ENCODE measurements at regions not wholly inside any gene's neighbourhood (a gene's known extent, or its start where the extent isn't known, plus 50 kb on each side); places are given as distances from the start of the nearest gene placed in this dataset.
"Not testable (repeated sequence)": the region's sequence is repeated elsewhere in the genome, so short reads cannot be mapped to it uniquely, and the experiment has no call there.

DNA sequence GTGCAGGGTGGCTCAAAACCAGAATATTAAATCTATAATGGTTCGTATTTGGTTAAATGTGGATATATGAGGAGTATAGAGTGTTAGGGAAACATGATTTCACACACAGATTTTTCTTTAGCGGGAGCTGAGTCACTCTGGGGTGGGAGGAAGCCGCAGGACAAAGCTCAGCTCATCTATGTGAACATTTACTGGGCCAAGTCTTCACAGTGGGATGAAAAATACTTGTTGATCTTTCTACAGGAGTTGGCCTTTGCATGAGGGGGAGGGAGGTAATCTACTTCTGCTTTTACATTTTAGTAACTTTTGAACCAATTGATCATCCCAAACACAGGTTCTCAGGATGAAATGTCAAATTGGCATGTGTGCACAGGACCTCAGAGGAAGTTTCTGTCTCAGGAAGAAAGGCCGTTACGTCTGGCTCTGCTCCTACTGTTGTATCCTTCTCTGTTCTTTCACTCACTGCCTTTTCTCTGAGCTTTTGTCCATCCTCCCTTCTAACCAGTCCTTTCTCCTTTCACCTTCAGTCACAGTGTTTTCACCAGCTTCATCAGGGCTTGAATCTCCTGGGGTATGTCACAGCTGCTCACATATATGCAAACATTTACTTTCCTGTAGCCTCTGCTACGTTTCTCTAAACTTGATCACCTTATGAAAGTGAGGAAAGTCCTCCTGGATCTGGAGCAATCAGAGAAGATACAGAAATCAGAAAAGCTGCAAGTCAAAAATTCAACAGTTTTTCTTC is 943.3 kb upstream of the FANCL start:
- Mint-ChIP-seq H3K27me3 (peaks cover 1% of the 10 kb centered on the region), H3K4me1 (no peaks in the 10 kb centered on the region), H3K9me3 (no peaks in the 10 kb centered on the region), H3K36me3 (no peaks in the 10 kb centered on the region), H3K4me3 (no peak overlapping the region), H3K27ac (no peak overlapping the region)

DNA sequence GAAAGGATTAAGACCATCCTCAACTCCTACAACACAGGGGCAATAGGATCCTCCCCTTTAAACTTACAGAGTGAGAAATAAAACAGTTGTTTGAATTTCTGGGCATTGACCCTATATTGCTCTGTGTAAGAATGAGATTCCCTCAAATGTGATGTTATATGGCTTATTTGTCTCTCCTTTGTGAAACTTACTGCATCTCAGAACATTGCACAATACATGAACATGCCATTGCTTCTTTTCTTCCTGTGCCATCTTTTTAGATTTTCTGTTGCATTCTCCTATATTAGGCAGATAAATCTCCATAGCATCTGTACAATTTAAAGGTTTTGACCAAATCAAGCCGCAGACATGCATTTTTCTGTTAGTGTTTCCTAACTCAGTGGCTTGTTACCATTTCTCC is 941.9 kb upstream of the FANCL start:
- Mint-ChIP-seq H3K36me3 (no peaks in the 10 kb centered on the region), H3K4me3 (no peak overlapping the region), H3K27ac (no peak overlapping the region), H3K4me1 (no peaks in the 10 kb centered on the region), H3K9me3 (no peaks in the 10 kb centered on the region), H3K27me3 (peaks cover 1% of the 10 kb centered on the region)

DNA sequence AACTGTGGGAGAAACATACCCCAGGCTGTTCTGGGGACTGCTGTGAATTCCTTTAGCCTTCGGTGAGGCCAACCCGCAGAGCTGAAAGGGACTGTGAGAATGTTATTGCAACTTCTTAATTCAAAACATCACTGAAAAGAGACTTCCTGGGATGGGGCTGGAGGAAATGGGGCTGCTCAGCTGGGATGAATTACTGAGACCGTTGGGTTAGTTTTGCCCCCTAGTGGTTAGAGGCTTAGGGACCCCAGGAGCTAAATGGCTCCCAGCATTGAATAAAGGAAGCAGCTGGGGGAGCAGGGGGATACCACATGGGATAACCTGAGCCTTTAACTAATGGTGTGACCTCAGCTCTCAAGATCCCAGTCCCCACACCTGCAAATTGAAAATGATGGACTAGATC is 941.1 kb upstream of the FANCL start:
- Mint-ChIP-seq H3K27ac (no peak overlapping the region), H3K27me3 (peaks cover 1% of the 10 kb centered on the region), H3K36me3 (no peaks in the 10 kb centered on the region), H3K9me3 (no peaks in the 10 kb centered on the region), H3K4me3 (no peak overlapping the region), H3K4me1 (no peaks in the 10 kb centered on the region)

DNA sequence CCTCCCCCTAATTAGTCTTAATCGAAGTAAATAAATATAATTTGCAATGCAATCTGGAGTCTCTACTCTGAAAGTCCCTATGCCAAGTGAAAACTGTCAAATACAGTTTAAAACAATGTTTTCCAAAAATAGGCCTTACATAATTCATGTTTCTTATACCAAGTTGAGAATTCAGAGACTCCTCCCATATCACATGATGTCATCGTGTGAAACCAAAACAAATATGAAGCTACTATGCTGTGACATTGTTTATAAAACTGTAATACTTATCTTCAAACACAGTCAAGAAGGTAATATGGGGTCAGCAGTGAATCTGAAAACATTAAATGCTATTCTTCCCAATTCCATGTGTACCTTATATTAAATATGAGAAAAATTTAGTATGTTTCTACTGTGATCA is 940.2 kb upstream of the FANCL start:
- Mint-ChIP-seq H3K9me3 (no peaks in the 10 kb centered on the region), H3K4me3 (no peak overlapping the region), H3K36me3 (no peaks in the 10 kb centered on the region), H3K27ac (no peak overlapping the region), H3K4me1 (no peaks in the 10 kb centered on the region), H3K27me3 (peaks cover 1% of the 10 kb centered on the region)

DNA sequence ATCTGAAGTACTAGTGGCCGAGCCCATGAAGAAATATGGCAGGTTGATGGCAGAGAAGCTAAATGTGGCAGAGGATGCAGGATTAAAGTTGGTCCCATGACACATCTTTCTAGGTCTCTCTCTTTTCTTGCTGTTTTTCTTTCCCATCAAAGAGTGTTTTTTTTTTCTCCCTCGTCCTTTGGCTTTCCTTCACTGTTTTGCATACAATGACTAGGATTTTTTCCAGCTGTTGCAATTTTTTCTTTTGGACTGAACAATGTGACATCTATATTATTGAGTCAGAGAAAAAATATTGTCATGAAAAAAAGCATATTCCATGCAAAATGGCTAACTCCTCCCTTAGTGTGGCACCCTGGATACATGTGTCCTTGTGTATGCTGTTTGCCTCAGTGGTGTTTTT is 939.5 kb upstream of the FANCL start:
- no peak overlapping the region for H3K4me3 Mint-ChIP-seq
- no peaks in the 10 kb centered on the region for H3K36me3 Mint-ChIP-seq
- H3K9me3 Mint-ChIP-seq = no peaks in the 10 kb centered on the region
- H3K27ac Mint-ChIP-seq = no peak overlapping the region
- H3K4me1 Mint-ChIP-seq = no peaks in the 10 kb centered on the region
- H3K27me3 Mint-ChIP-seq = peaks cover 3% of the 10 kb centered on the region

DNA sequence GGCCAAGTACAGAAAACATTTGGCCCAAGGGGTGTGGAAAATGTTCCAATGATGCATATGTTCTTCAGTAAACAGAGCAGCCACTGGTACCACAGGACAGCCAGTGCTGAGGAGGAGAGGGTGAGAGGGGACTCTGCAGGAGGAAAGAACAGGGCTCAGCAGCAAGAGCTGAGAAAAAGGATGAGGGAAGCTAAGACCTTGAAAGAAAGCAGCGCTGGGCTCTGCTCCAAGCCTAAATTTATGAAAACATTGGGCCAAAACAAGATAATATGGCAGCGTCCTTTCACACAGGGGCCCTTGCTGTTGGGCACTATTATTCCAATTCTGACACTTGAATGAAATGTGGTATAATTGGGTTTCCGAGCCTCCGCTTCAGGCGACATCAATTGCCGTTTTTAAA is 939.0 kb upstream of the FANCL start:
- H3K4me1 Mint-ChIP-seq = no peaks in the 10 kb centered on the region
- H3K27me3 Mint-ChIP-seq = peaks cover 3% of the 10 kb centered on the region
- no peak overlapping the region for H3K27ac Mint-ChIP-seq
- no peak overlapping the region for H3K4me3 Mint-ChIP-seq
- H3K36me3 Mint-ChIP-seq = no peaks in the 10 kb centered on the region
- H3K9me3 Mint-ChIP-seq = no peaks in the 10 kb centered on the region

DNA sequence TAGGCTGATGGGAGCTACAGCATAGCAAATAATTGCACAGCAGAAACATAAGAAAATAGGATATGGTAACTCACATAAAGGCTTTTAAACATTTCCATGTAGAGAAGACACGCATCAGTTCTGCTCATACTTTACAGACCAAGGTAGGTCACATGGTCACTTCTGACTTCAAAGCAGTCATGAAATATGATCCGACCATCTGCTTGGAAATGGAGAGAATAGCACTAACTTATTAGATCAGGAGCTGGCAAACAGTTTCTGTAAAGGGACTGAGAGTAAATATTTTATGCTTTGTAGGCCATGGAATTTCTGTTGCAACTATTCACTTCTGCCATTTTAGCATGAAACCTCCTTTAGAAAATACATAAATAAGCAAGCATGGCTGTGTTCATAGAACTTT is 936.6 kb upstream of the FANCL start:
- Mint-ChIP-seq H3K4me3 (no peak overlapping the region), H3K9me3 (no peaks in the 10 kb centered on the region), H3K36me3 (no peaks in the 10 kb centered on the region), H3K4me1 (no peaks in the 10 kb centered on the region), H3K27me3 (peaks cover 1% of the 10 kb centered on the region), H3K27ac (no peak overlapping the region)

DNA sequence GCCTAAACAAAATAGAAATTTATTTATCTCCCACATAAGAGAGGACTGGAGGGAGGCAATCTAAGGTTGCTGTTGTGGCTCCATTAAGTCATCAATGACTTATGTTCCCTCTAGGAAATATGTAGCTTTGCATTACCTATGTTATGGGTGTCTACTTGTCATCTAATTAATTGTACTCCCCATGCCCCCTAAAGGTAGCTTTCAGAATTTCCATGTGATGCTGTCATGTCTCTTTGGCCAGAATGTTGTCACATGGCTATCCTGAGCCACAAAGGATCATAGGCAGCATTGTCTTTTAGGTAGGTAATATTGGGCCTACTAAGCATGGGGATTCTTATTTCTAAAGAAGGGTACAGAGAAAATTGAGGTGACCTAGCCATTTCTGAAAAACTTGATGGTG is 935.6 kb upstream of the FANCL start:
- H3K4me1 Mint-ChIP-seq = no peaks in the 10 kb centered on the region
- H3K9me3 Mint-ChIP-seq = no peaks in the 10 kb centered on the region
- no peak overlapping the region for H3K4me3 Mint-ChIP-seq
- no peak overlapping the region for H3K27ac Mint-ChIP-seq
- H3K36me3 Mint-ChIP-seq = no peaks in the 10 kb centered on the region
- peaks cover 1% of the 10 kb centered on the region for H3K27me3 Mint-ChIP-seq

DNA sequence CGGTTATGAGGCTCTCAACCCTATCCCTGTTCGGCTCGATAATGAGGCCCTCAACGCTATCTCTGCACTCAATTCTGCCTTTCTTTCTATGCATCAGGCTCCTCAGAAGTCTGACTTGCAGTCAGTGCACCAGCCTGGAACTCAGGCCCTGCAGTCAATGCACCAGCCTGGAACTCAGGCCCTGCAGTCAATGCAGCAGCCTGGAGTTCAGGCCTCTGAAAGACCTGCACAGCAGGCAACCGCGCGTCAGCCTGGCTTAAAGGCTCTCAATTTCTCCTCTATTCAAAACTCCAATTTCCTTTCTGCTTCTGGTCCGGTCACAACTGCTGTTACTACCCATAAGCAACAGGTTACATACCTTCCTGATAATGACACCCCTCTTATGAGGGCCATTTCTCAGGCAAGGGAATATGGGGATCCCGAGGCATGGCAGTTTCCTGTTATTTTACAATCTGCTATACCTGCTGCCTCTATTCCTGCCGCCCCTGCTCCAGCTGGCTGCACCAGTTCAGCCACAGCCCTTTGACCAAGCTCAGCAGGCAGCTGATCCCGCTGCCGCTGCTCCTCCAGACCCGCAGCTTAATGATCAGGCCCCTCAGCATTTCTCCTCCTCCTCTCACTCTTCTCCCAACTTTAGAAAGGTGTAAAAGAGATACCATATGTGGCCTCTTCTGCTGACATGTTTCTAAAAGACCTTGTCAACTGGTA is 933.6 kb upstream of the FANCL start:
- H3K9me3 Mint-ChIP-seq = no peaks in the 10 kb centered on the region
- H3K4me1 Mint-ChIP-seq = no peaks in the 10 kb centered on the region
- H3K27me3 Mint-ChIP-seq = peaks cover 3% of the 10 kb centered on the region
- H3K27ac Mint-ChIP-seq = no peak overlapping the region
- H3K4me3 Mint-ChIP-seq = no peak overlapping the region
- H3K36me3 Mint-ChIP-seq = no peaks in the 10 kb centered on the region

DNA sequence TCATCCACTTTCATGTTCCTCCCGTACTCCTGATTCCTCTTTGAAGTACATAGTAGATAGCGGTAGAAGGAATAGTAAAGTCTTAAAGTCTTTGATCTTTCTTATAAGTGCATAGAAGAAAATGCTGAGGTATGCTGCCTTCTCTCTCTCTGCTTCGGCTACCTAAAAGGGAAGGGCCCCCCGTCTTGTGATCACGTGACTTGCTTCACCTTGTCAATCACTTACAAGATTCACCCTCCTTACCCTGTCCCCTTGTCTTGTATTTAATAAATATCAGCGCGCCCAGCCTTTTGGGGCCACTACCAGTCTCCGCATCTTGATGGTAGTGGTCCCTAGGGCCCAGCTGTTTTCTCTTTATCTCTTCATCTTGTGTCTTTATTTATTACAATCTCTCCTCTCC is 932.2 kb upstream of the FANCL start:
- Mint-ChIP-seq H3K4me3 (no peak overlapping the region), H3K9me3 (no peaks in the 10 kb centered on the region)

DNA sequence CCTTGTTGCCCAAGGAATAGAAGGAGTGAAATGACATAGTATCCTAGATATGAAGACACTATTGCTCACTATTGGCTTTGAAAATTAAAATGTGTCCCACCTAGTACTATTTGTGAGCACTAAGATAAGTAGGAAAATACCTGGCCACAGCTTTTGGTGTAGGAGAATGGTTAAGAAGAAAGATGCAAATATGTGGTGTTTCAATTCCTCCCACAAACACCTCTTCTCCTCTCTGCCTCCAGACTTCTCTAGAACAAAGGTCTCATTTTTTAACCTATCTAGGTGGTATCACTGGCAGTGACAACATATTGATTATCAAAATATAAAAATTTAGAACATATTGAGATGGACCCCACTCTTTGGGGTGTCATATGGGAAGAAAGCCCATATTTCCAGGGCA is 929.9 kb upstream of the FANCL start:
- no peak overlapping the region for H3K4me3 Mint-ChIP-seq
- no peaks in the 10 kb centered on the region for H3K4me1 Mint-ChIP-seq
- H3K27me3 Mint-ChIP-seq = peaks cover 2% of the 10 kb centered on the region
- H3K27ac Mint-ChIP-seq = no peak overlapping the region
- no peaks in the 10 kb centered on the region for H3K36me3 Mint-ChIP-seq
- no peaks in the 10 kb centered on the region for H3K9me3 Mint-ChIP-seq

More for the DNA sequence above, 932.2 kb upstream of the FANCL start:
- Mint-ChIP-seq H3K36me3 (no peaks in the 10 kb centered on the region), H3K27me3 (peaks cover 3% of the 10 kb centered on the region), H3K4me1 (no peaks in the 10 kb centered on the region), H3K27ac (no peak overlapping the region)

DNA sequence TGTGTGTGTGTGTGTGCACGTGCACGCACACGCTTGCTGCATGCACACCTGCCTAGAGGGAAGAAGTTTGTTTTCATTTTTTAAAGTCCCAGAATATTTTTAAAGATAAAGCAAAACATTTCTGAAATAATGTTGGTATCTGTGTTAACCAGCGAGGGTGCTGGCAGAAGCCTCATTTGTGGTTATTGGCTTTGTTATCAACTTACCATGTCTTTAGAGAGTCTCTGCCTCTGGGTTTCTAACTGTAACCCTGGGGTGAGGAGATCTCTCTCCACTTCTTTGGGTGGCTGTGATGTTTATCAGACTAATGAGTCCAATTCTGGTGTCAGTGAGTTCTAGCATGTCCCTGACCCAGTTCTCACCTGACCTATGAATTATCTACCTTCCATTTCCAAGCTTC is 927.6 kb upstream of the FANCL start:
- H3K9me3 Mint-ChIP-seq = no peaks in the 10 kb centered on the region
- no peaks in the 10 kb centered on the region for H3K4me1 Mint-ChIP-seq
- H3K27ac Mint-ChIP-seq = no peak overlapping the region
- no peak overlapping the region for H3K4me3 Mint-ChIP-seq
- H3K36me3 Mint-ChIP-seq = no peaks in the 10 kb centered on the region
- peaks cover 2% of the 10 kb centered on the region for H3K27me3 Mint-ChIP-seq

DNA sequence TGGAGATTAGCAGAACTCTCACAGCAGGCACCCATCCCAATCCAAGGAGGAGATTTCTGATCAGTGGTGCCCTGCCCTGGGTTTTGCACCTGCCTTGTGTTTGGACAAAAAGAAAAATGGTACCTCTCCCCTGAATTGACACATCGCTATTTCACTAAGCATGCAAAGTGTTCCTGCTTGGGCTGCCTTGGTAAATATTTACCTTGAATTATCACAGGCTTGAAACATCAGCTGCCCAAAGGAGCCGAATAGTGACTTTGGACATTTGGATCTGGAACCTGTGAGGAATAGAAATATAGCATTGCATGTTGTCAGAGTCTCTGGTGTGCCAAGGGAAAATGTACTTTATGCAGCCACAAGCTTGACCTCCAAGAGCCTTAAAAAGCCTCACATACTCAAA is 926.4 kb upstream of the FANCL start:
- H3K36me3 Mint-ChIP-seq = no peaks in the 10 kb centered on the region
- peaks cover 2% of the 10 kb centered on the region for H3K27me3 Mint-ChIP-seq
- no peak overlapping the region for H3K27ac Mint-ChIP-seq
- no peak overlapping the region for H3K4me3 Mint-ChIP-seq
- peaks cover 4% of the 10 kb centered on the region for H3K9me3 Mint-ChIP-seq
- no peaks in the 10 kb centered on the region for H3K4me1 Mint-ChIP-seq

DNA sequence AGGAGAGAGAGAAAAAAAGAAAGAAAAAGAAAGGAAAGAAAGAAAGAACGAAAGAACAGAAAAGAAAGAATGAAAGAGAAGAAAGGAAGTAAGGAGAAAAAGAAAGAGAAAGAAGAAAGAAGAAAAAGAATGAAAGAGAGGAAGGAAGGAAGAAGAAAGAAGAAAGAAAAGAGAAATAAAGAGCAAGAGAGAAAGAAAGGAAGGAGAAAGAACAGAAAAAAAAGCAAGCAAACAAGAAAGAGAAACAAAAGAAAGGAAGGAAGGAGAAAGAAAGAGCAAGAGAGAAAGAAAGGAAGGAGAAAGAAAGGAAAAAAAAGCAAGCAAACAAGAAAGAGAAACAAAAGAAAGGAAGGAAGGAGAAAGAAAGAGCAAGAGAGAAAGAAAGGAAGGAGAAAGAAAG is 916.8 kb upstream of the FANCL start:
- peak overlapping the region; percentile 46 for H3K27ac Mint-ChIP-seq
- H3K36me3 Mint-ChIP-seq, H3K9me3 Mint-ChIP-seq, H3K27me3 Mint-ChIP-seq, H3K4me1 Mint-ChIP-seq, H3K4me3 Mint-ChIP-seq: not testable (repeated sequence)

DNA sequence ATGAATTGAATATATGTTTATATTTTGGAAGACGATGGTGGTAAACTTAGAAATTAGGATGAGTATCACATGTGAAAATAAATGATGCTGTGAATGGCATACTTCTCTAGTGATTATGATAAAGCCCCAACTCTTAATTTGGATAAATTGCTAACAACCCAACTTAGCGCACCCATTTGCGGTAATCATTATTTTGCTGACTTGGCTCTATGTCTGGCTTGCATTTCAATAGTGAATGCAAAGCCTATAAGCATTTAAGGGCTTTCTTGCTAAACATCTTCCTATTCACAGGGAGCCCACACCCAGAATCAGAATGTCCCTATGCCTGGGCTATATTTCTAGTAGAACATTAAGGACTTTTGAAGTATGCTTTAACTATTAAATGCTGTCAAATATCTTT is 910.7 kb upstream of the FANCL start:
- no peaks in the 10 kb centered on the region for H3K36me3 Mint-ChIP-seq

DNA sequence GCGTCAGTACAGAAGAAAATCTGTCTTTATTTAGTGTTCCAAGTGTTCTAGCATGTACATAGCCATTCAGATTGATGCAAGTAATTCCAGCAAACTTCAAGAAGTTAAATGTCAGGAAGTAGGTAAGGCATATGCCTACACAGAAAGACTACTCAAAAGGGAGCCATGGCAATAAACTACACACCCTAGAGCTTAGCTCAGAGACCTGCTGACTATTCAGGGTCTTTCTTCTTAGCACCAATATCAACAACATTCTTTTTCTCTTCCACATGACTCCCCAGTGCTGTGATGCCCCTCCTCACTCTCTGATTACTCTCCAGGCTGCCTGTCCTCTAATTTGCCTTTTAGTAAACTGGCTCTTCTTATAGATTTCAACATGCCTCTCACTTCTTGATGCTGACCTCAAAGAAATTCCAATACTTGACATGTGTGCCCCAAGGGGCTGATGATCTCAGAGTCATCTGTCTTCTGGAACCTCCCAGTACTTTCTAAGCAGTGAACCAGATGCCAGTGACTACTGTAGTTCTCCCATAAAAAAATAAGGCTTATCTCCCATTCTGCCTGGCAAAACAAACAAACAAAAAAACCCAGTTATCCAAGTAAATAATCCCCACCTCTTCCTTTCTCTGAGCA is 909.2 kb upstream of the FANCL start:
- Mint-ChIP-seq H3K27me3 (no peaks in the 10 kb centered on the region), H3K4me3 (no peak overlapping the region), H3K4me1 (no peaks in the 10 kb centered on the region), H3K9me3 (no peaks in the 10 kb centered on the region), H3K36me3 (no peaks in the 10 kb centered on the region), H3K27ac (no peak overlapping the region)

More for the DNA sequence above, 910.7 kb upstream of the FANCL start:
- H3K27ac Mint-ChIP-seq = no peak overlapping the region
- no peaks in the 10 kb centered on the region for H3K9me3 Mint-ChIP-seq
- no peaks in the 10 kb centered on the region for H3K27me3 Mint-ChIP-seq
- no peak overlapping the region for H3K4me3 Mint-ChIP-seq
- H3K4me1 Mint-ChIP-seq = no peaks in the 10 kb centered on the region
